Ramos (cell line): ENCODE measurements at regions not wholly inside any gene's neighbourhood (a gene's known extent, or its start where the extent isn't known, plus 50 kb on each side); places are given as distances from the start of the nearest gene placed in this dataset.

Source experiments
- in situ Hi-C: fragments of 300-500 bp; cut with MboI; formaldehyde crosslinking; loops from one replicate; pipeline ENCODE4 v1.14.3; 2022; ENCODE audit warnings: low sequenced_read_pairs; ENCODE audit not compliant: unreplicated experiment

DNA sequence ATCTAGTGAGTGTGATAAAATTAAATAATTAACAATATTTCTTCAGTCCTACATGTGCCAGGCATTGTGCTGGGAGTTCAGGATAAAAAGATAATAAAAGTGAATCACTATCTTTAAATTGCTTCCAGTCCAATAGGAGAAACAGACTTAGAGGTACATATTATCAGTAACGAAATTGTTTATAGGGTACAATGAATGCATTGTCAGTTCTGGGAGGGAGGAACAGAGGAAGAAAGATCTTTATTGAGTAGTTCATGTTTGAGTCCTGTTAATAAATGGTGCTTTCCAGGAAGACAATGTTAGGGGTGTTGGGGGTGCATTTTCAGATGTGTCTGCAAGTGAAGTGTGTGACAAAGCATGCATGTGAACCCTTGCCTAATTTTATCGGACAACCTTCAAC lies 183.1 kb downstream of the OGFRL1 start:
- in situ Hi-C loops: no loop called here

DNA sequence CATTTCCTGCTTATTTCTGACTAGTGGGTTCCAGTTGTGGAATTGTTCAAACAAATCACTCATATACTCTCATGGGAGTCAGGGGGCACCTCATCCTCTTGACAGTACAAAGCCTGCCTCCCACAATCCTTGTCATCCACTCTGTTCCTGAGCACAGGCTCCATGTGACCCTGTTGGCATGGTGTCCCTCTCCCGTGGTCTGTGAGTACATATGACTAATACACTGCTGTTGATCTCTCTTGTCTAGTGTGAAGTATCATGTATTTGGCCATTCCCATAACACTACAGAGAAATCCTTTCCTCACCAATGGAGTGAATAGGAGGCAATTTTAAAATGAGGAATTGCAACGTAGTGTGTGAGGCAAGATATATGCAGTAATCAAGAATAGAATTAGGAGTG lies 185.3 kb downstream of the OGFRL1 start:
- in situ Hi-C loops: no loop called here

DNA sequence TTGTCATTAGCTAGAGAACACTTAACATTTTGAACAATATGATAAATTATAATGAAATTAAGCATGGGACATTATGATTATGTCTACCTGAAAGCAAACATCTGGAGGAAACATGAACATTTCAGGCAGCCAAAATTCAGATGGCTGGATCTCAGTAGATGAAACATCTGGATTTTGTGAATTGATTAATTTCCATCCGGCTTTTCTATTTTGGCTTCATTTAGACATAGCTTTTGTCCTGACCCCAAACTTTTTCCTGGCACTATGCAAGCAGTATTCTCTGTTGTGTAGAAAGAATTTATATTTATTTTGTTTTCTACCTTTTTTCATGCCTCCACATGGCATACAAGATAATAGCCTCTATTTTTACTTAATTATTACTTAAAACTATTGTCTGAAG lies 186.3 kb downstream of the OGFRL1 start:
- in situ Hi-C loops: no loop called here

DNA sequence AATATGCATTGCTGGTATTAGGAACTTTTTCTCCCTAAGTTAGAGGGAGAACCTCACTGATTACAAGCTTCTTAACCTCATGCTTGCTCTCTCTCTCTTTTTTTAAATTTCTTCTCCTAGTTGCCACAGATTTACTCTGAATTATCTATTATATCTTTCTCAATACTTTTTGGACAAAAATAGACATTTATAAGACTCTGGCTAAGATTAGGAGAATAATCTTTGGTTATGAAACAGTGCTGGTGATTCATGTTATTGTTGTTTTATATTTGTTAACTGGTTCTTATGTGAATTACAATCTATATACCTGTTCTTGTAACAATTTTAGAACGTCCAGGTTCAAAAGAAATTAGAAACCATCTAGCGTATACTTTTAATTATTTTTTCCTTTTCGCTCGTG lies 187.8 kb downstream of the OGFRL1 start:
- in situ Hi-C loops: no loop called here

DNA sequence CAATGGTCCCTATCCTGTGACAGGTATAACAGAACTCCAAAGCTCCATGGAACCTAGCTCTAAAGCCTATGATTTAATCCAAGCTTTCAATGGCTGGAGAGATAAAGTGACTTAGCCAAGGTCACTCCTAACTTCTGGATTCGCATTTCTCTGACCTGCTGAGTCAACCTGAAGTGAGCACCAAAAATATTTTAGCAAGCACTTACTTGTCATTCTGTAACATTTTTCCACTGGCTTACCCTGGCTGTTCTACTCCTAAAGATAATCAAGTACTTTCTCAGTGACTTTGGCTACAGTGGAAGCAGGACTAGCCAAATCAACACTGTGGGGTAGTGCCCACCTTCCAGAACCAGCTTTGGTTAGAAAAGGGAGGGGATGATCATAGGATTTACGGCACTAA lies 188.3 kb downstream of the OGFRL1 start:
- in situ Hi-C loops: no loop called here

DNA sequence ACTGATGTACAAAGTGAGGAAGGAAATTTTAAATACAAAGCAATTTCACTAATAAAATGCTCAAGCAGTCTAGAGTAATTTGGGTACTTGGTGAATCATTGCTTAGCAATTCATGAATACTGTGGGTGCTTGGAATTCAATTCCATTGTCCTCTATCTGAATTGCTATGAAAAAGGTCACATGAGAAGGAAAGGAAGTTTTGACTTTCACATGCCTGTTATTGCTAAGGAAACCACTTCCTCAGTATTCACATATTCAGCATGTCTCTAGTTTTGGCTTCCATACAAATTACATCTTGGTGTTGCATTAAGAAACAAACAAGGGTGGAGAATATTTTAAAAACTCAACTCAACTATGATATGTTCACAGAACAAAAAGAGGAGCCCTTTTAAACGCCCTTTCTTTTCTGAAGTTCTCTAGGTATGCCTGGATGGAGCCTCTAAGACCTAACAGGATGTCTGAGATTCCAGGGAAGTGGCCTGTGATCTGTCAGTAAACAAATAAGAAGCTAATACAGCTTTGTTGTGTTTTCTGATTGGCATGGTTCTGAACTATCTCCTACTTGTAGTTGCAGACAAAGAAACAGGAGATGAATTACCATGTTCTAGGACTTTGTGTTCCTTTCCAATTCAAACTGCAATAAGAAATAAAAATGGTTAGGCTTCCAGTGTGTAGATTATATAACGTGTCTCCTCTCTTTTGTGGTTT lies 190.4 kb downstream of the OGFRL1 start:
- in situ Hi-C loops: no loop called here

DNA sequence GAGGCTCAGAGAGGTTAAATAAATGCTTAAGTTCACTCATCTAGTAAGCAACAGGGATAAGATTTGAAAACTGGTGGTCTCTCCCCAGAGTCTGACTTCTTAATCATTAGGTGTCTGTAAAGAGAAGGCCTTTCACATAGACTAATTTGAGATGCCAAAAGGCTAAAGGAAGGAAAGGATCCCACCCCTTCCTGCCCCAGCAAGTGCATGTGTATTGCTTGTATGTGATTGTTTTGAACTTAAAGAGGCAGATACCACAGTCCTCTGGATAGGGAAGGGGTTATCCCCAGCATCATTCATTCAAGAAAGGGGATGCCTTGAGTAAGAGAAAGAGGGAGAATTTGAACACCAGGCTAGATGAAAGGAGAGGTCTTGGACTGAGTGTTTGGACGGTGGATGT lies 192.0 kb downstream of the OGFRL1 start:
- in situ Hi-C loops: no loop called here

DNA sequence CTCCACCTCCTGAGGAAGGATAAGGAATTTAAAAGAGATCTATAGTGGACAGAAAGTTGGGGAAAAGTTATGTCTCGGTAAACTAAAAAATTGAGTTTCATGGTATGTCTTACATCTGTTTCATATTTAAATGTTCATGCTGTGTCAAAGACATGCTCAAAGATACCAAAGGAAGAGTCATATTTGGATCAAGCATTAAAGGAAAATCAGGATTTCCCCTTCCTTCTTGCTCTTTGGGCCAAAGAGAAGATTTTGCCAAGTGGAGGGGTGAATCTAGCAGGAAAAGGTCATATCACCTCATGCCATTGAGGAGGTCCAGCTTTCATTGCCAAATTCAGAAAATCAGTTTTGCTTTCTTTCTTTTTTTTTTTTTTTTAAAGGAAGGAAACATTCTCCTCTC lies 192.4 kb downstream of the OGFRL1 start:
- in situ Hi-C loops: no loop called here

DNA sequence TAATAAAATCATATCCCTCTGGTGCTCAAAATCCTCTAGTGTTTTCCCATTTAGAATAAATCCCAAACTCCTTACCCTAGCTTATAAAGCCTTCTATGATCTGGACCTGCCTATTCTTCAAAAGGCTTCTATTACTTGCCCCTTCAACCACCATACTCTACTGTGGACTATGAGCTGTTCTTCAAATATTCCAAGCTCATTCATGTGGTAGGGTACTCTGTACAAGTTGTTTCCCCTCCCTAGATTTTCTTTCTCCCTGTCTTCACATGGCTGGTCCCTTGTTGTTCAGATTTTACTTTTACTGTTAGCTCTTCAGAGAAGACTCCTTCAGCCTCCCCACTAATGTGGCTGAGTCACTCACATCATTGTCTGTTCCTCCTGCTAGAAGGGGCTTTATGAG lies 193.2 kb downstream of the OGFRL1 start:
- in situ Hi-C loops: no loop called here

DNA sequence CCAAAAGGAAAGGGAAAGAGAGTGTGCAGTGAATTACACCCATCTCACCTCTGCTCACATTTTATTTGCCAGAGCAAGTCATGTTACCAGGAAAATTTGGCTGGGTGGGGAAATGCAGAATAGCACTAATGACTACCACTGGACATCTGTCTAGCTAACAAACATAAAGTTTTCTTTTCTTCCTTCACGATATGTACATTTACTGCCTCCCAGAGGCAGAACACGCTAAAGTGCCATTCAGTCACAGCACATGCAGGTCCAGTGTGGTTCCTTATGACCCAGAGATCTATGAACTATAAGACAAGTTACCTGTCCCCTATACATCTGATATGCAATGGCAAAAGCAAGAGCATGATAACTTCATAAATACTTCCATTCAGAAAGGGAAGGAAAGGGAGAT lies 194.1 kb downstream of the OGFRL1 start:
- in situ Hi-C loops: no loop called here

DNA sequence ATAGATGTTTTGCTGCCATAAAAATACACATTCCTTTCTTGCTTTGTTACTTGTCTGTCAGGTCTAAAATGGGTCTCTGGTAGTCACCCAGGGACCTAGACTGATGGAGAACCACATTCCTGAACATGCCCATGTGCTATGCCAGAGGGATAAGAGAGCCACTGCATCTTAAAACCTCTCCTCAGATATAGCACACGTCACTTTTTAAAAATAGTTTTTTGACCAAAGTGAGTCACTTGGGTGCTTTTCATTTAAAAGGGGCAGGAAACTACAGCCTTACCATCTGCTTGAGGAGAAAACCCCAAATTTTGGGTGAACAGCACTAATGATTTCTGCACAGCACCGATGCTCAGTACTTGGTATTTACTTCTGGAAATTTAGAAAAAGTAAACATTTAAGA lies 197.8 kb downstream of the OGFRL1 start:
- in situ Hi-C loops: no loop called here

DNA sequence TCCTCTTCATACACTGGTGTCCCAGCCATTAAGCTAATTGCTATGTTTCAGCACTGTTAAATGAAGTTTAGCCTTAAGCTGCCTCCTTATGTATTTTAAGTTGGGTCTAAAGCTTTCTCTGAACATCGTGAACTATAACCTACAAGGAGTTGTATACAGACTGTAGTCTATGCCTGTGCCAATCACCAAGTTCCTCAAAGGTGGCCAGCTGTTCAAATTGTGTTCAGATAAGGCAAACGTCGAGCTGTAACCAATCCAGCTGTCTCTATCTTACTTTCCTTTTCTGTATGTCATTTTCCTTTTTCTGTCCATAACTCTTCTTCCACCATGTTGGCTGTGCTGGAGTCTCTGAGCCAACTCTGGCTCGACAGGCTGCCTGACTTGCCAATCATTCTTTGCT lies 199.6 kb downstream of the OGFRL1 start:
- in situ Hi-C loops: no loop called here

DNA sequence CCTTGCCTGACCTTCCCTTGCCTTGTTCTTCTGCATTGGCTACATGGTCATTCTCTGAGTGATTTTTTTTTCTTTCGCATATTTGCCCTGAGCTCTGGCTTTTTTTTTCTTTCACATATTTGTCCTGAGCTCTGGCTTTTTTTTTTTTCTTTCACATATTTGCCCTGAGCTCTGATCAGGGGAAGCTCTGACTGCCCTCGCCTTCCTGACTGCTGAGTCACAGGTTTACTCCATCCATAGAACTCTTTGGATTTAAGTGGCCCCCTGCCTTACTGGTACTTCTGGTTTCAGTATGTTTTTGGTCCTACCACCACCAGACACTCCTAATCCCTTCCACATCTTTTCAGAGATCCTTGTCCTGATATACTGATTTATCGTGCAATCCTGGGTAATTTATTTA lies 201.1 kb downstream of the OGFRL1 start:
- in situ Hi-C loops: no loop called here

DNA sequence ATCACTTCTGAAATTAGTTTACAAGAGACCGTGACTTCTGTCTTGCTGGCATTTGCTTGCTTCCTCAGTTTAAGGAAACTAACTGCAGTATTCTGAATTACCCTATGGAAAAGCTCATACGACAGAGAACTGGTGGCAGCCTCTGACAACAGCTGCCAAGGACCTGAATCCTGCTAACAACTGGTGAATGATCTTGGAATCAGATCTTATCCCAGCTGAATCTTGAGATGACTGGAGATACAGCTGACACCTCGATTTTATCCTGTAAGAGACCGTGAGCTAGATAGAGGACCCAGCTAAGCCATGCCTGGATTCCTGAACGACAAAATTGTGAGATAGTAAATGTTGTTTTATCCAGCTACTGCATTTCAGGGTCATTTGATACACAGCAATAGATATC lies 202.3 kb downstream of the OGFRL1 start:
- in situ Hi-C loops: no loop called here

DNA sequence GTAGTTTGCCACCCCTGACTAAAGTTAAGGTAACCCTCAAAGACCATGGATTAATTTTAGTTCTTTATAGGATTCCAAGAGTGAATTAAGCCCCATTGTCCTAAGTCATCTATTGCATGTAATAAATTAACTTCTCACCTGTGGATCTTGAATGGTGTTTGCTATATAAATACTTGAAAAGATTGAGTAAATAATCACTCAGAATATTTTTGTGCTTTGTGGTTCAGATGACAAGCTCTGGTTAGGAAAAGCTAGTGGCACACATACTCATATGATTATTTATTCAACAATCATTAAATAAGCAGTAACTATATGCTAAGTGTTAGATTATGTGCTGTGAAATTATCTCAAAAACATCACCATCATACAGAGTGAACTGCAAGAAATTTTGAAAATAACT lies 203.2 kb downstream of the OGFRL1 start:
- in situ Hi-C loops: no loop called here

DNA sequence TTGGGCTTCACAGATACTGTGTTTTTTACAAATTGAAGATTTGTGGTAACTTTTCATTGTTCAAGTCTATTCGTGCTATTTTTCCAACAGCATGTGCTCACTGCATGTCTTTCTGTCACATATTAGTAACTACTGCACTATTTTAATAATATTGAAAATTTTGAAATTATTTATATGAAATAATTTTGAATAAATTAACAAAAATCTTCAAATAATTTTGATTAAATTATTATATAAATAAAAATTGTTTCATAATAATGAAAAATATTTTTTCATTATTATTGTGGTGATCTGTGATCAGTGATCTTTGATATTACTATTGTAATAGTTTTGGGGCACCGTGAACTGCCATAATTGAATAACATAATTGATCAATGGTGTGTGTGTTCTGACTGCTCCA lies 204.1 kb downstream of the OGFRL1 start:
- in situ Hi-C loops: no loop called here

DNA sequence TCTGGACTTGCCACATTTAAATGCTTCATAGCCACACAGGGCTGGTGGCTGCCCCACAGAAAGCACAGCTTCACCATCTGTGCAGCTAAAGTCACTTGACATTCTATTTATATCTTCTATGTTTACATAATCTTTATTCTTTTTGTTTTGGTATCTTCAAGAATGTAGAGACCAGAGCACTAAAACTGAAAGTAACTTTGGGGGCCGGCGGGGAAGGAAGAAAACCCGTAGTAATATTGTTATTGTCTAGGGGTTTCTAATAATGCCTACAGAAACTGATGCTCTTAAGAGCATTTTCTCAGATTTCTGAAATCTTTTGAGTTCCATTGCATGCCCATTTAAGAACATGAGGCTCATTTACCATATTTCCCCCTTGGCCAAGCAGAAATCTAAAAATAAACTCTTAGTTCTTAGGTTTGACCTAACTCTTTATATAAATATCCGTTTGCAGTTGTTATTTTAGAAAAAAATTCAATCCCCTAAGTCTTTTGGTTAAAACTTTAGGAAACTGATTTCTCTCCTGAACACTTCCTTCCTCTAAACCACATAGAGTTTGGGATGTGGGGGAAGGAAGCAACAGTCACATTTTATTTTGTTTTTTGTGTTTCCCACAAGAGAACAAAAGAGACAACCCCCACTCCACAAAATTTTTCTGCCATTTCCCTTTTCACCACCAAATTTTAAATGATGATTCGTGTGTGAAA lies 207.6 kb downstream of the OGFRL1 start:
- in situ Hi-C loops: no loop called here

DNA sequence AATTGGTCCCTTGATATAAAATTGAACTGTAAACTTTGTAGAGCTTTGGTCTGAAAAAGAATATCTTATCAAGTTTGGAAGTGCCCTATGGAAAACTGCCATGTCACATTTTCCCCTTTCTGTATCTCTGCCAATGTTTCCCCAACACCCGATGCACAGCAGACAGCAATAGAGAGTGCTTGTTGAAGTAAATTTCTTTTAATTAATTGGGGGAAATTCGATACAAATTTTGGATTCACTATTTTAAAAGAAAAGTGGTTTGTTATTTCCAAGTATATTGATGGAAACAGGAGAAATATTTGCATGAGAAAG lies 208.1 kb downstream of the OGFRL1 start:
- in situ Hi-C loops: no loop called here

DNA sequence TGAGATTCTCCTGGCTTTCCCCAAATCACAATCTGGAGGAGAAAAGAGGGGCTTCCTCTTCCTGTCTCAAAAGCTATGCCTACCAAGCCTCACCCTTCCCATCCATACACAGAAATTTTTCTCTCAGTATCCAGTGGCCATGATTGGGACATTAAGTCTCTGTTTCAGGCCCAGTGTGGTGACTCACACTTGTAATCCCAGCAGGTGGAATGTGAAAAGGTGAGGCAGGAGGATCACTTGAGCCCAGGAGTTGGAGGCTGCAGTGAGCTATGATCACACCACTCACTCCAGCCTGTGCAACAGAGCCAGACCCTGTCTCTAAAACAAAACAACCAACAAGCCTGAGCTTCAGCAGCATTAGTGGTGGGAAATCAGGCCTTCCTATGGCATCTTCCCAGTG lies 210.0 kb downstream of the OGFRL1 start:
- in situ Hi-C loops: no loop called here

DNA sequence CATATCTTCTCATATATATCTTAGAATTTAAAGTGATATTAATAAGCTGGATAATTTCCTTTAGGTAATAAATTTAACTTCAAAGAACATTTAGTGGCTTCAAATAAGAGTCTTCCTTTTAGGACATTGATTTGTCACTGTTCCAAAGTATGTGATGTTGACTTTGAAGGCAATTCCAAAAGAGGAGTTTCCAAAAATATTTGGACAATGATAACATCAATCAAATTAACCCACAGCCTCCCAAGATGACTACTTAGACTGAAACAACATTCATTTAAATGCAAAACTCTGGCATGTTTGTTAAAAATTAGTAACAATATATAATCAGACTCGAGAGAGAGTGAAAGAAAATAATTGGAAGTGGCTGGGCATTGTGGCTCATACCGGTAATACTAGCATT lies 211.1 kb downstream of the OGFRL1 start:
- in situ Hi-C loops: loop anchor here (25.0 kb wide), 1 partner anchor 87 kb away; no protein-coding TSS in a partner anchor

DNA sequence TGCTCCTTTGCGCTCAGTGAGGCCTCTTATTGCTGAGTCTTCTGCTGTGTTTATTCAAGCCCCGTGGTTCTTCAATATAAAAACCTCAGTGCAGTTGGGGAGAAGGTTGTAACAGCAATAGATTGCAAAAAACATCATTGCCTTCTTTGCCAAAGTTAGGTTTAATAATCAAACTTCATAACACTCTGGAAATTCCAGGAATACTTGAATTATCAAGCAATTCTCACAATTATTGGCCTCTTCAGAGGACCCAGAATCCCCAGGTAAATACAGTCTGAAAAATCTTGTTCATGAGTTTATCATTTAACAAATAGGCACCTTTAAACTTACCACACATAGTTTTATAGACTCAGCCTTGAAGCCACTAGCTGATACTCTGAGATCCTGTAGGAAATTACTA lies 213.6 kb downstream of the OGFRL1 start:
- in situ Hi-C loops: loop anchor here (25.0 kb wide), 1 partner anchor 90 kb away; no protein-coding TSS in a partner anchor

DNA sequence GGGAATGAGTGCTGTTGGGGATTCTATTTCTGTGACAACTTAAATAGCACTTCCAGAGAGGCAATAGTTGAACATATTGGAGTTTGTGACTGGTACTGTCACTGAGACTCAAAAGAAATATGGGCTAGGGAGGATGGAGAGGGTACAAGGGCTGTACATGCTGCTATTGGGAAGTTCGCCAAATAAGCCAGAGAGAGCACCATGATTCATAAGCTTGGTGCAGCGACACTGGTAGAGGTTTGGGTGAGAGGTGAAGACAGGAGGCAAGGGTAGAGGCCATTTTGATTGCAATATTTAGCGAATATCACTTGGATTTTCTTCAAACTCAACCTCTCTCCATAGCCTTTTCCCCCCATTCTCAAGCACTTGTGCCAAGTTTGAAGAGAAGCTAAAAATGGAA lies 214.3 kb downstream of the OGFRL1 start:
- in situ Hi-C loops: loop anchor here (25.0 kb wide), 1 partner anchor 91 kb away; no protein-coding TSS in a partner anchor
